Kidney epithelial cell (primary cell): ENCODE measurements at regions not wholly inside any gene's neighbourhood (a gene's known extent, or its start where the extent isn't known, plus 50 kb on each side); places are given as distances from the start of the nearest gene placed in this dataset.

Experiments used
- DNase-seq: peaks from one replicate; pipeline ENCODE4 v3.0.0-alpha.2; 2010; ENCODE audit warnings: low read depth
- H3K27me3 ChIP-seq: 2 replicates; pipeline ENCODE4 v1.6.0; 2011; ENCODE audit warnings: low read length; ENCODE audit not compliant: control insufficient read depth, insufficient read depth
- H3K36me3 ChIP-seq: 2 replicates; pipeline ENCODE4 v1.5.1; 2011; ENCODE audit warnings: low read length; ENCODE audit not compliant: control insufficient read depth, insufficient read depth
- H3K4me3 ChIP-seq: 2 replicates; pipeline ENCODE4 v1.5.1; 2011; ENCODE audit warnings: low read depth, mild to moderate bottlenecking, control low read depth, low read length
- CTCF ChIP-seq: IDR thresholded peaks from 2 replicates; pipeline ENCODE4 v1.5.1; 2011; ENCODE audit warnings: mild to moderate bottlenecking, moderate library complexity, low read length, control low read depth, inconsistent platforms; ENCODE audit not compliant: insufficient read depth, poor library complexity, severe bottlenecking

GRCh38 chr9:99513441-99514112 is 291.5 kb downstream of the SEC61B start:
- no peaks in the 10 kb centered on the region for H3K27me3 ChIP-seq
- no peaks in the 10 kb centered on the region for H3K36me3 ChIP-seq
- no peak for DNase-seq
- no peak overlapping the region for H3K4me3 ChIP-seq
- no peak for TF ChIP-seq CTCF

GRCh38 chr9:99515093-99515492 is 293.0 kb downstream of the SEC61B start:
- no peaks in the 10 kb centered on the region for H3K27me3 ChIP-seq

GRCh38 chr9:99515895-99516656 is 294.0 kb downstream of the SEC61B start:
- Histone ChIP-seq H3K36me3 (no peaks in the 10 kb centered on the region), H3K27me3 (no peaks in the 10 kb centered on the region), H3K4me3 (no peak overlapping the region)
- TF ChIP-seq CTCF, result no peak
- DNase-seq, result no peak

More at GRCh38 chr9:99515093-99515492, 293.0 kb downstream of the SEC61B start:
- no peak for TF ChIP-seq CTCF
- Histone ChIP-seq H3K36me3 (no peaks in the 10 kb centered on the region), H3K4me3 (no peak overlapping the region)
- no peak for DNase-seq

- no peak for TF ChIP-seq CTCF
- no peak for DNase-seq
- no peaks in the 10 kb centered on the region for H3K36me3 ChIP-seq
Measured at GRCh38 chr9:99516657-99517049, 294.6 kb downstream of the SEC61B start.

GRCh38 chr9:99523838-99524237 is 297.8 kb upstream of the NR4A3 start:
- TF ChIP-seq CTCF, result no peak
- Histone ChIP-seq H3K27me3 (no peaks in the 10 kb centered on the region), H3K36me3 (no peaks in the 10 kb centered on the region), H3K4me3 (no peak overlapping the region)
- DNase-seq, result no peak

More at GRCh38 chr9:99516657-99517049, 294.6 kb downstream of the SEC61B start:
- no peaks in the 10 kb centered on the region for H3K27me3 ChIP-seq
- no peak overlapping the region for H3K4me3 ChIP-seq

GRCh38 chr9:99531313-99531712 is 290.4 kb upstream of the NR4A3 start:
- no peak for DNase-seq
- H3K27me3 ChIP-seq, result no peaks in the 10 kb centered on the region

More at GRCh38 chr9:99531313-99531712, 290.4 kb upstream of the NR4A3 start:
- Histone ChIP-seq H3K36me3 (no peaks in the 10 kb centered on the region), H3K4me3 (no peak overlapping the region)
- no peak for TF ChIP-seq CTCF
